WTC11 (cell line): ENCODE measurements at regions not wholly inside any gene's neighbourhood (a gene's known extent, or its start where the extent isn't known, plus 50 kb on each side); places are given as distances from the start of the nearest gene placed in this dataset.

ENCODE experiments used
- CTCF ChIP-seq: fragments of 200-600 bp; IDR thresholded peaks from 2 replicates; pipeline ENCODE4 v1.8.0; 2022; ENCODE audit warnings: antibody characterized with exemption
- IRF1 ChIP-seq: sonication (generic); formaldehyde crosslinking; IDR thresholded peaks from 2 replicates; pipeline ENCODE4 v1.8.0; 2023; ENCODE audit warnings: missing genetic modification reagents
- MAX ChIP-seq: sonication (generic); formaldehyde crosslinking; IDR thresholded peaks from 2 replicates; pipeline ENCODE4 v1.8.0; 2022; ENCODE audit warnings: mild to moderate bottlenecking, missing genetic modification reagents
- MXD4 ChIP-seq: fragments of 250-450 bp; sonication (Bioruptor Pico); IDR thresholded peaks from 2 replicates; pipeline ENCODE4 v1.8.0; 2021; ENCODE audit warnings: mild to moderate bottlenecking, moderate library complexity, borderline replicate concordance
- NR2C2 ChIP-seq: sonication (generic); formaldehyde crosslinking; IDR thresholded peaks from 2 replicates; pipeline ENCODE4 v1.8.0; 2022; ENCODE audit warnings: mild to moderate bottlenecking, missing genetic modification reagents

DNA sequence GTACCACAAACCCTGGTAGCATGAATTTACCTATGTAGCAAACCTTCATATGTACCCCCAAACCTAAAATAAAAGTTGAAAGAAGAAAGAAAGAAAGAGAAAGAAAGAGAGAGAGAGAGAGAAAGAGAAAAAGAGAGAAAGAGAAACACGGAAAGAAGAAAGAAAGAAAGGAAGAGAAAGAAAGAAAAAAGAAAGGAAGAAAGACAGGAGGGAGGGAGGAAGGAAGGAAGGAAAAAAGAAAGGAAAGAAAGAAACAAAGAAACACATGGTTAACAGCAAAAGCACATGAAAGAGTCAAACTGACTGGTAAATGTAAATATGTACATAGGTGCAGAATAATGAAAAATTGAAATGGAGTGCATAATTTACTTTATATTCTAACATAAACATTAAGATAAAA, 903.4 kb downstream of the LRFN5 start:
- TF ChIP-seq MXD4 (no peak), CTCF (no peak), IRF1 (CRISPR knock-in tag) (no peak), NR2C2 (CRISPR knock-in tag) (no peak), MAX (CRISPR knock-in tag) (no peak)
